ENCODE measurements at regions not wholly inside any gene's neighbourhood (a gene's known extent, or its start where the extent isn't known, plus 50 kb on each side); places are given as distances from the start of the nearest gene placed in this dataset.

GRCh38 chr2:129798301-129798581 lies 181.2 kb upstream of the RAB6C start:
- Histone ChIP-seq H3K4me3 (ENCODE audit: low read depth, low read length) (no peak overlapping the region), H3K4me1 (no peaks in the 10 kb centered on the region), H3K36me3 (no peaks in the 10 kb centered on the region), H3K9me3 (no peaks in the 10 kb centered on the region), H3K27me3 (no peaks in the 10 kb centered on the region)
- TF ChIP-seq, protein P1, sequence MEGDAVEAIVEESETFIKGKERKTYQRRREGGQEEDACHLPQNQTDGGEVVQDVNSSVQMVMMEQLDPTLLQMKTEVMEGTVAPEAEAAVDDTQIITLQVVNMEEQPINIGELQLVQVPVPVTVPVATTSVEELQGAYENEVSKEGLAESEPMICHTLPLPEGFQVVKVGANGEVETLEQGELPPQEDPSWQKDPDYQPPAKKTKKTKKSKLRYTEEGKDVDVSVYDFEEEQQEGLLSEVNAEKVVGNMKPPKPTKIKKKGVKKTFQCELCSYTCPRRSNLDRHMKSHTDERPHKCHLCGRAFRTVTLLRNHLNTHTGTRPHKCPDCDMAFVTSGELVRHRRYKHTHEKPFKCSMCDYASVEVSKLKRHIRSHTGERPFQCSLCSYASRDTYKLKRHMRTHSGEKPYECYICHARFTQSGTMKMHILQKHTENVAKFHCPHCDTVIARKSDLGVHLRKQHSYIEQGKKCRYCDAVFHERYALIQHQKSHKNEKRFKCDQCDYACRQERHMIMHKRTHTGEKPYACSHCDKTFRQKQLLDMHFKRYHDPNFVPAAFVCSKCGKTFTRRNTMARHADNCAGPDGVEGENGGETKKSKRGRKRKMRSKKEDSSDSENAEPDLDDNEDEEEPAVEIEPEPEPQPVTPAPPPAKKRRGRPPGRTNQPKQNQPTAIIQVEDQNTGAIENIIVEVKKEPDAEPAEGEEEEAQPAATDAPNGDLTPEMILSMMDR (IDR thresholded peaks at IDR 0.05; ENCODE audit: low read depth, low read length), result no peak
- DNase-seq, result no peak

- Histone ChIP-seq H3K4me1 (no peaks in the 10 kb centered on the region), H3K36me3 (no peaks in the 10 kb centered on the region), H3K9me3 (no peaks in the 10 kb centered on the region), H3K4me3 (ENCODE audit: low read depth, low read length) (no peak overlapping the region), H3K27me3 (no peaks in the 10 kb centered on the region)
- no peak for DNase-seq
- TF ChIP-seq, protein P1 (IDR thresholded peaks at IDR 0.05; ENCODE audit: low read depth, low read length), result no peak
Observed at GRCh38 chr2:129798626-129799025, 180.8 kb upstream of the RAB6C start.

DNA sequence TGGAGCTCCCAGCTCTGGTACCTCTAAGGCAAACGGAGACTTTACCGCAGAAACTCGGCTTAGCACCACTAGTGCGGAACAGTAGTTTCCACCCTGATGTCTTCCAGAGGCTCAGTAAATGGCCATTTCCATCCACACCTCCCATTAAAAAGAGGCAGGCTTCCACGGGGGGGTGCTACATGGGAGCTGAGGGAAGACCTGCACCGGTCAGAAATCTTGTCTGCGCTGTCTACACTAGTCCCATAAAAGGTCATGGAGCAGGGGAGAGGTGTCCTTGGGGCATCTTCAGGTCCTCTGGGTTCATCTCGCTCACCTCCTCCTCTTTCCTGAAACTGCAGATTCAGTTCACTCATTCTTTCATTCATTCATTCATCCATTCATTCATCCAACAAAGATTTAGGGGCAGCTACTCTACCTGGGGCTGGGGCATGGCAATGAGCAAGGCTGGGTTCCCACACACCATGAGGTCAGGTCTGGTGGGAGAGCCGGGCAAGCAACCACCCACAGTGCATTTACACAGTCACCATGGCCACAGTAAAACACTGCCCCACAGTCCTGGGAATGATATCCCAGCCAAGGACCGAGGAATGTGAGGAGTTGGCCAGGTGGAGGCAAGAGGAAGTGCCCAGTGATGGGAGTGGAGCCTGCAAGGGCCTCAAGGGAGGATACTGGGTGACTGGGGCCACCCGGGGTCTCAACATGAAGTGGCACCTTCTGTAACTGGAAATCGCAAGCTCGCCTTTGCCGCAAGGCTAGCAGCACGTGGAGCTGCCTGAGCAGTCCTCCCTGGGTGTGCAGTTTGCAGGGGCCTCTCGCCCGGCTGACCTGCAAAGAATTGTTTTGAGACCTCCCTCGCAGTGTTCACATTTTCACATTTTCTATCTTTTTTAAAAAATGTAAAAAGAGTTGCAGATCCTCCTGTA lies 180.2 kb upstream of the RAB6C start:
- DNase-seq, result no peak
- TF ChIP-seq, protein P1 (IDR thresholded peaks at IDR 0.05; ENCODE audit: low read depth, low read length), result no peak
- H3K4me1 ChIP-seq, result no peaks in the 10 kb centered on the region
- no peak overlapping the region for H3K4me3 ChIP-seq (ENCODE audit: low read depth, low read length)
- no peaks in the 10 kb centered on the region for H3K9me3 ChIP-seq
- H3K27me3 ChIP-seq, result no peaks in the 10 kb centered on the region
- H3K36me3 ChIP-seq, result no peaks in the 10 kb centered on the region

DNA sequence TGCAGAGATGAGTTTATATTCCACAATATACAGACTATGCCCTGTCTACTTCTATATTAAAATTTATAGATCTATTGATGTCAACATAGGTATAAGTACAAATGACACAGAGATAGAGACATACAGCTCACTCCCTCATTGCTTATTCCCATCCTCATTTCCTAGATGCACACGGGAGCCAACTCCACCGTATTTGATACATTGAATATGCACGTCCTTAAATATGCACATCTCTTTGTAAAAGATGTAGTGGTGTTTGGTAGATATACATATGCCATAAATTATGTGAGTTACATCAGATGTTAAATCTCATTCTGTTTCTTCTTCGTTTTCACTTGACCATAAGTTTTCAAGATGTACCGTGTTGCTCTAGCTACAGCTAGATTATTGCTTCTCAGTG lies 179.2 kb upstream of the RAB6C start:
- no peak for DNase-seq
- no peaks in the 10 kb centered on the region for H3K36me3 ChIP-seq
- no peaks in the 10 kb centered on the region for H3K4me1 ChIP-seq
- no peak overlapping the region for H3K4me3 ChIP-seq (ENCODE audit: low read depth, low read length)
- no peaks in the 10 kb centered on the region for H3K27me3 ChIP-seq
- TF ChIP-seq, protein P1 (IDR thresholded peaks at IDR 0.05; ENCODE audit: low read depth, low read length), result no peak
- no peaks in the 10 kb centered on the region for H3K9me3 ChIP-seq

DNA sequence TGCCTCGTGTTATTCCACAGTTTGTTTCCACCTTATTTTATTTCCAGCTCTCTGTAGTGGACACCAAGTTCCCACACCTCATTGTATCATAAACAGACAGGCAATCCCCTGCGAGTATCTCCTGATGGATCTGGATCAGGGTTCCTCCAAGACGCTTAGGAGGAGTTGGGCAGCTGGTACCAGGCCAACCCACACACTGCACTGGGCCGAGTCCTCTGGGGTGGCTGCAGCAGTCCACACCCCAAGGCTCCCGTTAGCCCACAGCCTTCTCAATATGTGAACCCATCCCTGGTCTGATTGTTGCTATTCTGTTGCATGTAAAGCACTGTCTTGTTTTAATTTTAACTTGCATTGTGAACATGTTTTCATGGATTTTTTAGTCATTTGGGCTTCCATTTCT lies 178.8 kb upstream of the RAB6C start:
- Histone ChIP-seq H3K27me3 (no peaks in the 10 kb centered on the region), H3K9me3 (no peaks in the 10 kb centered on the region)

GRCh38 chr2:129801575-129801974 lies 177.9 kb upstream of the RAB6C start:
- no peaks in the 10 kb centered on the region for H3K36me3 ChIP-seq
- no peak for DNase-seq

More for the DNA sequence above, 178.8 kb upstream of the RAB6C start:
- DNase-seq, result no peak
- Histone ChIP-seq H3K4me1 (no peaks in the 10 kb centered on the region), H3K36me3 (no peaks in the 10 kb centered on the region), H3K4me3 (ENCODE audit: low read depth, low read length) (no peak overlapping the region)
- TF ChIP-seq, protein P1 (IDR thresholded peaks at IDR 0.05; ENCODE audit: low read depth, low read length), result no peak

More at GRCh38 chr2:129801575-129801974, 177.9 kb upstream of the RAB6C start:
- H3K4me1 ChIP-seq, result no peaks in the 10 kb centered on the region
- H3K4me3 ChIP-seq (ENCODE audit: low read depth, low read length), result no peak overlapping the region
- H3K9me3 ChIP-seq, result no peaks in the 10 kb centered on the region
- TF ChIP-seq, protein P1 (IDR thresholded peaks at IDR 0.05; ENCODE audit: low read depth, low read length), result no peak
- no peaks in the 10 kb centered on the region for H3K27me3 ChIP-seq
